SH-SY5Y (cell line): ENCODE measurements at regions not wholly inside any gene's neighbourhood (a gene's known extent, or its start where the extent isn't known, plus 50 kb on each side); places are given as distances from the start of the nearest gene placed in this dataset.

ENCODE experiments used
- GATA2 ChIP-seq: IDR thresholded peaks from 2 replicates; pipeline ENCODE4 v1.6.1; 2011; ENCODE audit warnings: mild to moderate bottlenecking, low read depth, low read length
- GATA3 ChIP-seq: IDR thresholded peaks from 2 replicates; pipeline ENCODE4 v1.6.1; 2011; ENCODE audit warnings: low read depth, mild to moderate bottlenecking, low read length, moderate library complexity

DNA sequence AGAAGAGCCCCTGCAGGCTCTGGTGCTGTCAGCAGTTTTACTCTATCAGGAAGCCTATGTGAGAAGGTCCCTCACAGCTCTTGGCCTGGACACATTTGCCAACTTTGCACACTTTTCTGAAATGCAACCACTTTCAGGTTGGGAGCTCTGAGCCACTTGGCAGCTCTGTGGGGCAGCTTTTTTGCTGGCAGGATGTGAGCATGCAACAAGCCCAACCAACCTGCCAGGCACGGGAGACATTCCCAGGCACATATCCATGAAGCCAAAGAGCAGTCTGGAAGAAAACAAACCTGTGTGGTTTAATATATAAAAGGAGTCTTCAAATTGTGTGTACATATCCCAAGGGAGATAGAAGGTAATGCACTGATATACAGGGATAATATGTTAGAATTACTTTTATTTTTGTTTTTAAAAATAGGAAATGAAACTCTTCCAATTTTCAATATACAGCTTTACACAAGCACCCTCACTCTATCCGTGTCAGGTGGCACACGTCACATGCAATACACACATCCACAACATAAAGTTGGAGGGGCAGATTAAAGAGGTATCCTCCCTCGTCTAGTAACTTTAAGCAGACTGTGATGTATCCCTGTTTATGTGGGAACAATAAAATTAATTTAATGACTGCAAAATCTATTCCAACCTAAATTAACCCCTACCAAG is 57.4 kb upstream of the COX10 start:
- TF ChIP-seq GATA2 (no peak), GATA3 (no peak)

DNA sequence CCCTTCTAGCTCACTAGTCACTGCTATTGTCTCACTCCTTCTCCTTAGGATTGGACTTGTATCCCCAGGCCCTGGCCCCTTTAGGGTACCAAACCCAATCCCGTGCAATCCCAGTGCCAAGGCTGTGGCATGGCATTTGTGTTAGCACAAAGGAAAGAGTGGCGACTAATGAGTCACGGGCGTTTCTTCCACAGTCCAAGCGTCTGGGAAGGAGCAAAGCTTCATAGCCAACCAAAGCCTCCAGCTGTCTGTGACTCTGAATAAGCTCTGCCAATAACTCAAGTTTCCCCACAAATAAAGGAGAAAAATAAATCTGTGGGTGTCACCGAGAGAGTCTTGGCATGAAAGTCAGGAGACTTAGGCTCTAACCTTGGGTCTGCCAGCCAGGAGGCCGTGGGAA is 54.6 kb upstream of the COX10 start:
- TF ChIP-seq GATA2 = no peak
- no peak for TF ChIP-seq GATA3

- no peak for TF ChIP-seq GATA3
- TF ChIP-seq GATA2 = no peak
Observed at GRCh38 chr17:14015271-14015670, 54.0 kb upstream of the COX10 start.

GRCh38 chr17:14016858-14017257 is 52.4 kb upstream of the COX10 start:
- TF ChIP-seq GATA2 = no peak
- no peak for TF ChIP-seq GATA3

DNA sequence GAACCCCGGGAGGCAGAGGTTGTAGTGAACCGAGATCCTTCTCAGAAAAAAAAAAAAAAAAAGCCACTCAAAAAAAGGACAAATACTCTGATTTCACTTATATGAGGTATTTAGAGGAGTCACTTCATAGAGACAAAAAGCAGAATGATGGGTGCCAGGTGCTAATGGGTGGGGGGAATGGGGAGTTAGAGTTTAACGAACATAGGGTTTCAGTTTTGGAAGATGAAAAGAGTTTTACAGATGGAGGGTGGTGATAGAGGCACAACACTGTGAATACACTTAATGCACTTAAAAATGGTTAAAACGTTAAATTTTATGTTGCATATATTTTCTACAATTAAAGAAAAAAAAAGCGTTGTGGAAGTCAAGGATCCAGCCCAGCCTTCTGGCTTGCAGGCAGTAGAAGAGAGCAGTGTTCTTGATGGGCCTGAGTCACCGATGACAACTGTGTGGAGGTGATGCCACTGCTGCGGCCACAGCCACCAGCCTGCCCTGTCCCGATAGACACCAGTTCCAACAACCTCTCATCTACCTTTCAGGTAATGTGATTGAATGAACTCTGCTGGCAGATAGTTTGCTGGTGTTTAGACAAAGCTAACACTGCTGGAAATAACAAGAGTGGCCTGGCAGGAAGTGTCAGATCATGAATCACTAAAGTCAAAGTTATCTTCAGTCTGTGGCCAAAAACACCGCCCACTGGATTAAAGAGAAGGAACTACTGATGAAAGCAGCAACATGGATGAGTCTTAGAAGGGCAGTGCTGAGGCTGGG is 49.9 kb upstream of the COX10 start:
- TF ChIP-seq GATA3 (no peak), GATA2 (no peak)
